HEK293T (cell line): ENCODE measurements at regions not wholly inside any gene's neighbourhood (a gene's known extent, or its start where the extent isn't known, plus 50 kb on each side); places are given as distances from the start of the nearest gene placed in this dataset.

ENCODE experiments used
- CTCF ChIA-PET: fragments of 350-600 bp; formaldehyde crosslinking; extraction: SDS; loops from one replicate; lab custom pipeline; 2021; ENCODE audit warnings: antibody characterized with exemption, inconsistent platforms; lab: Yijun Ruan, JAX
- POLR2A ChIA-PET: fragments of 350-600 bp; formaldehyde crosslinking; extraction: SDS; loops from one replicate; lab custom pipeline; 2020; ENCODE audit warnings: antibody characterized with exemption, inconsistent platforms; lab: Yijun Ruan, JAX
- DNase-seq: peaks from one replicate; pipeline ENCODE4 v3.0.0; 2012; ENCODE audit warnings: mixed read lengths; ENCODE audit errors: extremely low spot score
- ARNT ChIP-seq: fragments of 450-650 bp; IDR thresholded peaks from 2 replicates; pipeline ENCODE4 v1.6.1; 2017; ENCODE audit warnings: mild to moderate bottlenecking
- BHLHE40 ChIP-seq: fragments of 450-650 bp; IDR thresholded peaks from 2 replicates; pipeline ENCODE4 v1.6.1; 2016; ENCODE audit warnings: mild to moderate bottlenecking, moderate library complexity, borderline replicate concordance
- CTBP1 ChIP-seq: fragments of 450-650 bp; IDR thresholded peaks from 2 replicates; pipeline ENCODE4 v1.6.1; 2016; ENCODE audit warnings: borderline replicate concordance
- ELF4 ChIP-seq: fragments of 450-650 bp; IDR thresholded peaks from 2 replicates; pipeline ENCODE4 v1.6.1; 2017; ENCODE audit warnings: antibody characterized with exemption
- FOXA1 ChIP-seq: fragments of 450-650 bp; IDR thresholded peaks from 2 replicates; pipeline ENCODE4 v1.6.1; 2016; ENCODE audit warnings: mild to moderate bottlenecking
- FOXK2 ChIP-seq: fragments of 450-650 bp; IDR thresholded peaks from 2 replicates; pipeline ENCODE4 v1.6.1; 2016; ENCODE audit warnings: mild to moderate bottlenecking
- FOXM1 ChIP-seq: fragments of 450-650 bp; IDR thresholded peaks from 2 replicates; pipeline ENCODE4 v1.6.1; 2017; ENCODE audit warnings: mild to moderate bottlenecking, borderline replicate concordance
- HDGF ChIP-seq: fragments of 450-650 bp; IDR thresholded peaks from 2 replicates; pipeline ENCODE4 v1.6.1; 2017; ENCODE audit warnings: antibody characterized with exemption, borderline replicate concordance
- L3MBTL2 ChIP-seq: fragments of 450-650 bp; conservative IDR thresholded peaks from 2 replicates; pipeline ENCODE4 v1.6.1; 2016; ENCODE audit warnings: mild to moderate bottlenecking
- LEF1 ChIP-seq: fragments of 450-650 bp; IDR thresholded peaks from 2 replicates; pipeline ENCODE4 v1.6.1; 2017; ENCODE audit warnings: mild to moderate bottlenecking, borderline replicate concordance
- NFRKB ChIP-seq: fragments of 450-650 bp; IDR thresholded peaks from 2 replicates; pipeline ENCODE4 v1.6.1; 2016; ENCODE audit warnings: mild to moderate bottlenecking, moderate library complexity
- SP1 ChIP-seq: fragments of 450-650 bp; IDR thresholded peaks from 2 replicates; pipeline ENCODE4 v1.6.1; 2017
- SUZ12 ChIP-seq: fragments of 450-650 bp; IDR thresholded peaks from 2 replicates; pipeline ENCODE4 v1.6.1; 2016; ENCODE audit warnings: mild to moderate bottlenecking
- TARDBP ChIP-seq: fragments of 450-650 bp; IDR thresholded peaks from 2 replicates; pipeline ENCODE4 v1.6.1; 2016
- ZNF384 ChIP-seq: fragments of 450-650 bp; IDR thresholded peaks from 2 replicates; pipeline ENCODE4 v1.6.1; 2016
- TF ChIP-seq, protein P1 (sequence below): fragments of 450-650 bp; IDR thresholded peaks from 2 replicates; pipeline ENCODE4 v1.6.1; 2016

DNA sequence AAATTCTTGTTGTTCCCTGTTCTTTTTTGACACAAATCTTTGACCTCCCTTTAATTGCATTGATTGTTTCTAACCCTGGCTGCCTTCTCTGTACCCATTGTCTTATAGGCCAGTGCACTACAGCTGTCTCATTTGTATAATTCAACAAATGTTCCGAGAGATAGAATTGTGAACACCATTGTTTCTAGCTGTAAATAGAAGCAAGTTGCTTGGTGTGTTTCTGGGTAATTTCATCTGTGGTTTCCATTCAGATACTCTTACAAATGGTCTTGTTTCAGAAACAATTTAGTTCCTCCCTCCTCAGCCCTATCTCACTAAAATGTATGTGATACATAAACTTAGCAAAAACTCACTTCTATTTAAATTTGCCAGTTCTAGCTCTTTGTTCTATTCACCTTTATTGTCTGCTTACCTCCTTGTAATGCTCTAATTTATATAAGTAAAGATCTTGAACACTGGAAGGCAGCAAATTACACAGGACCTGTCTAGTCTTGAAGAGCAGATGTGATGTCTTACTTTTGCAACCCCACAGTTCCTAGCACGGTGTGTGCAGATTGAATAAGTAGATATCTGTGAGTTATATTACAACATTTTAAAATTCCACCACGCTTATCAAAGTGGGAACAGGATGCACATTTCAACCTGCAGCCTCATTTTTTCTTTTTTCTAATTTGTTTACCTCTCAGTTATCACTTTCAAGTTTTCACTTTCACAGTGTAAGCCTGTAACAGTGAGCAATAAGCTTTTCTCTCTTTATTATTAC, 515.6 kb upstream of the ZP4 start:
- DNase-seq: no peak
- no peak for TF ChIP-seq L3MBTL2
- TF ChIP-seq LEF1: no peak
- TF ChIP-seq HDGF: no peak
- no peak for TF ChIP-seq SP1
- TF ChIP-seq ARNT: no peak
- TF ChIP-seq FOXA1: no peak
- no peak for TF ChIP-seq FOXK2
- TF ChIP-seq BHLHE40: no peak
- no peak for TF ChIP-seq TARDBP
- no peak for TF ChIP-seq NFRKB
- TF ChIP-seq CTBP1: no peak
- TF ChIP-seq, protein P1, sequence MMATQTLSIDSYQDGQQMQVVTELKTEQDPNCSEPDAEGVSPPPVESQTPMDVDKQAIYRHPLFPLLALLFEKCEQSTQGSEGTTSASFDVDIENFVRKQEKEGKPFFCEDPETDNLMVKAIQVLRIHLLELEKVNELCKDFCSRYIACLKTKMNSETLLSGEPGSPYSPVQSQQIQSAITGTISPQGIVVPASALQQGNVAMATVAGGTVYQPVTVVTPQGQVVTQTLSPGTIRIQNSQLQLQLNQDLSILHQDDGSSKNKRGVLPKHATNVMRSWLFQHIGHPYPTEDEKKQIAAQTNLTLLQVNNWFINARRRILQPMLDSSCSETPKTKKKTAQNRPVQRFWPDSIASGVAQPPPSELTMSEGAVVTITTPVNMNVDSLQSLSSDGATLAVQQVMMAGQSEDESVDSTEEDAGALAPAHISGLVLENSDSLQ: no peak
- no peak for TF ChIP-seq ZNF384
- CTCF ChIA-PET: no interaction called here
- POLR2A ChIA-PET: no interaction called here

DNA sequence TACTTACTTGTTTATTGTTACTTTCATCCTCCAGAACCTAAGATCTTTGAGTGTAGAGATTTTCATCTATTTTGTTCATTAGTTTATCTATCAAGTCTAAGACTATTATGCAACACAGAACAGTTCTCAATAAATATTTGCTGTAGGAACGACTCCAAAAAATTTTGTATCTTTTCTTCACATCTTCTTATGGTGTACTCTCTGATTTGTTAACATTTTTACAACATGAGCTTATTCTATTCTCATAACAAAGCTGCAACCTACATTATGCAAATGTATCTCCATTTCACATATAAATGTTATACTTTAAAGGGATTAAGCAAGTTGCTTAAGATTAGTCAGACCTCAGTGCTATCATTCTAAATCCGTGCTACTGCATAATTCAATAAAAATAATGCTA, 514.2 kb upstream of the ZP4 start:
- ChIA-PET POLR2A (no interaction called here), CTCF (no interaction called here)
- DNase-seq: no peak
- TF ChIP-seq ZNF384 (no peak), NFRKB (no peak), FOXA1 (no peak), ELF4 (no peak), ARNT (no peak), SP1 (no peak), FOXM1 (no peak), FOXK2 (no peak), HDGF (no peak), LEF1 (no peak), L3MBTL2 (no peak), BHLHE40 (no peak), TARDBP (no peak), CTBP1 (no peak), SUZ12 (no peak)
- TF ChIP-seq, protein P1: no peak

DNA sequence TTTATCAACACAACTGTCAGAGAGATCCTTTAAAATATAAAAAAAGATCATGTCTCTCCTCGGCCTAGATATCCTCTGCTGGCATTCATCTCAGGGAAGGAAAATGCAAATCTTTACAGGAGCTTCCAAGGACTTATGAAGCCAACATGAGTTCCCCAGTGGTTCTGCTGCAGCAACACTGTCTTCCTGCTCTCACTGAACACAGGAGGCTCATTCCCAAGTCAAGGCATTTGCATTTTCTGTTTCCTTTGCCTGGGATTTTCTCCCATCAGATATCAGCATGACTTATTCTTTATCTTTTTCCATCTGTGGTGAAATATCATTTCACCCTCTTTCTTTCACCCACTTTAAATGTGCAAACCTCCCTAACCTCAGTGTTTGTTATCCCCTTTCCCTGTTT, 513.8 kb upstream of the ZP4 start:
- no peak for TF ChIP-seq FOXK2
- no peak for TF ChIP-seq ARNT
- no peak for TF ChIP-seq FOXM1
- no peak for TF ChIP-seq NFRKB
- no peak for TF ChIP-seq SP1
- TF ChIP-seq L3MBTL2: no peak
- TF ChIP-seq FOXA1: no peak
- TF ChIP-seq BHLHE40: no peak
- TF ChIP-seq CTBP1: no peak
- no peak for TF ChIP-seq TARDBP
- TF ChIP-seq HDGF: no peak
- TF ChIP-seq ZNF384: no peak
- no peak for TF ChIP-seq LEF1
- no peak for TF ChIP-seq SUZ12
- TF ChIP-seq, protein P1: no peak
- no peak for TF ChIP-seq ELF4
- CTCF ChIA-PET: no interaction called here
- DNase-seq: no peak
- POLR2A ChIA-PET: no interaction called here

DNA sequence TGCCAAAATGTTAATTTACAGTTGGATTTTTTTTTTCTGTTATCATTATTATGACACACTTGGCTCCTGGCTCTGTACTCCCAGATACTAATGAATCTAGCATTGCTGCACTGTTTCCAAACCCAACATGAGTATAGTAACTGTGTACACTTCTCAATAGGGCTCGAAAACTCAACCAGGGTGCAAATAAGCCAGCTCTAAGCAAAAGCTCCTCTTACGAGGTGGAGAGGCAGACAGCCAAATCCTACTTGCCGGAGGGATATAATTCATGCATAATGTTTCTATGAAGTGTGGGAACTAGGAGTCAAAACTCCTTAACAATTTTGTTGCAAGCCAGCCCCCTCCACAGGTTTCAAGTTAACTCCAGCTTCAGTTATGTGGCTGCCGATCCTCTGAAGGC, 510.4 kb upstream of the ZP4 start:
- ChIA-PET CTCF (no interaction called here), POLR2A (no interaction called here)
- TF ChIP-seq FOXA1: no peak
- TF ChIP-seq NFRKB: no peak
- DNase-seq: no peak

DNA sequence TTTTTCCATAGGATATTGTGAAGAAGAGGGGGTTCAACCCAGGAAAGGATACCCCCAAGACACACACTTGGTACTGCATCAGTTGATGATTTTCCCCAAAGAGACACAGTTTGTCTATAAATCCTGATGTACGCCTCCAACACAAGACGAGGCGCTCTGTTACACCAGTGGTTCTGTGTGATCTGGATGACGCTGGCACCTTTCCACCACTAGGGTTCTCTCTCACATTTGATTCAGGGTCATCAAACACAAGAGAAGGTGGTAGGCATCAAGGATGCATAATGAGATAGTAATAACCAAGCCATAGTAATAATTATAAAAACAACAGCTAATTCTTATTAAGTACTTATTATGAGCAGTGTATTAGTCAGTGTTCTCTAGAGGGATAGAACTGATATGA, 508.8 kb upstream of the ZP4 start:
- no peak for DNase-seq
- no peak for TF ChIP-seq NFRKB
- no peak for TF ChIP-seq L3MBTL2
- CTCF ChIA-PET: no interaction called here
- POLR2A ChIA-PET: no interaction called here

DNA sequence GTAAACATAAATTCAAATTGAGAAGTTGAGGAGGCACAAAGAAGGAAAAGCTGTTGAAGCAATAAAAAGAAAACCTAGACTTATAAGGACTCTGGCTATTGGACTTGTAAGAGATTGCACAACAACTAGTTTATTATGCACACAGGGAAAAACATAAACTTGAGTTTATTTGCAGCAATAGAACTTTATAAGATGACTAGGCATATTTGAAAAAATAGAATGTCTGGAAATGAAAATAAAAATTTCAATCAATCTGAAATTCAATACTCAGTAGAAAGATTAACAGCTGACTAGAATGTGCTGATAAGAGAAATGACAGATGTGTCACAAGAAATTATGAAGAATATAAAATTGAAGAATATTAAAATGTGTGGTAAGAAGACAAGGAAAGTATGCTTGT, 505.4 kb upstream of the ZP4 start:
- CTCF ChIA-PET: interaction anchor here (0.7 kb wide), 1 partner anchor 562 kb away, joined by 4 read pairs; no protein-coding TSS in a partner anchor
- no peak for DNase-seq
- POLR2A ChIA-PET: no interaction called here
- TF ChIP-seq FOXM1 (no peak), ARNT (no peak), HDGF (no peak), L3MBTL2 (no peak), LEF1 (no peak), FOXK2 (no peak), FOXA1 (no peak), TARDBP (no peak), BHLHE40 (no peak), ELF4 (no peak), ZNF384 (no peak), SUZ12 (no peak)
- TF ChIP-seq, protein P1: no peak
